ENCODE measurements at regions not wholly inside any gene's neighbourhood (a gene's known extent, or its start where the extent isn't known, plus 50 kb on each side); places are given as distances from the start of the nearest gene placed in this dataset.

GRCh38 chr13:108003626-108004025, 211.7 kb downstream of the LIG4 start:
- no peak for TF ChIP-seq CTCF (IDR thresholded peaks at IDR 0.05; ENCODE audit: poor library complexity)
- TF ChIP-seq EZH2 (IDR thresholded peaks at IDR 0.05; ENCODE audit: borderline replicate concordance): no peak

Measured in hepatocyte (in vitro differentiated cells).